ENCODE measurements at regions not wholly inside any gene's neighbourhood (a gene's known extent, or its start where the extent isn't known, plus 50 kb on each side); places are given as distances from the start of the nearest gene placed in this dataset.
A peak's percentile ranks its signal among the peaks of the same experiment; 100 is the strongest.

DNA sequence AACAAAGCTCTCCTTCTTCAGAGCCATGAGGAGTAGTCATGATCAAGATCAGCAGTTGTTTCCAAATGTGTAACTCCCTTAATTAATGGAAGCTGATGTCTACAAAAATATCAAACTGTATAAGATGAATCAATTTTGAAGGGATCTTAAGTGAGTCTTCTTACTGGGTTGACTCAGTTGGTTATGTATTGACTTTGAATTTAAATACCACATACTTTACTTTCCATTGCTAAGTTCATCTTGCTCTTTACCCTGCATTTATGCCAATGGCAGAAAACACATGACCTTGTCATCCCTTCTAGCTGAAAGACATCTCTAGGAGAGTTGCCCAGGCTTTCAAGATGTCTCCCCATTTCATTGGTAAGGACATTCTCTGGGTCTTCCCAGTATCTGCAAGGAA lies 123.2 kb upstream of the STMND1 start:
- DNase-seq (ENCODE audit: extremely low spot score) = no peak
- CTCF ChIA-PET = no interaction called here
- POLR2A ChIA-PET = interaction anchor here (1.0 kb wide), 1 partner anchor 217 kb away, joined by 3 read pairs; the partner anchor contains the start of gene ATXN1
- TF ChIP-seq SUZ12 (IDR thresholded peaks at IDR 0.05) = no peak
- no peak for TF ChIP-seq CTBP1 (IDR thresholded peaks at IDR 0.05; ENCODE audit: borderline replicate concordance)
- no peak for TF ChIP-seq BHLHE40 (IDR thresholded peaks at IDR 0.05; ENCODE audit: borderline replicate concordance)
- TF ChIP-seq ARNT (IDR thresholded peaks at IDR 0.05) = no peak
- TF ChIP-seq, protein P1, sequence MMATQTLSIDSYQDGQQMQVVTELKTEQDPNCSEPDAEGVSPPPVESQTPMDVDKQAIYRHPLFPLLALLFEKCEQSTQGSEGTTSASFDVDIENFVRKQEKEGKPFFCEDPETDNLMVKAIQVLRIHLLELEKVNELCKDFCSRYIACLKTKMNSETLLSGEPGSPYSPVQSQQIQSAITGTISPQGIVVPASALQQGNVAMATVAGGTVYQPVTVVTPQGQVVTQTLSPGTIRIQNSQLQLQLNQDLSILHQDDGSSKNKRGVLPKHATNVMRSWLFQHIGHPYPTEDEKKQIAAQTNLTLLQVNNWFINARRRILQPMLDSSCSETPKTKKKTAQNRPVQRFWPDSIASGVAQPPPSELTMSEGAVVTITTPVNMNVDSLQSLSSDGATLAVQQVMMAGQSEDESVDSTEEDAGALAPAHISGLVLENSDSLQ (IDR thresholded peaks at IDR 0.05) = no peak
- no peak for TF ChIP-seq ZNF384 (IDR thresholded peaks at IDR 0.05)
- TF ChIP-seq FOXM1 (IDR thresholded peaks at IDR 0.05; ENCODE audit: borderline replicate concordance) = no peak
- TF ChIP-seq L3MBTL2 (conservative IDR thresholded peaks at IDR 0.05) = no peak
- no peak for TF ChIP-seq ELF4 (IDR thresholded peaks at IDR 0.05)
- no peak for TF ChIP-seq FOXK2 (IDR thresholded peaks at IDR 0.05)
- TF ChIP-seq TARDBP (IDR thresholded peaks at IDR 0.05) = no peak
- TF ChIP-seq LEF1 (IDR thresholded peaks at IDR 0.05; ENCODE audit: borderline replicate concordance) = no peak
- TF ChIP-seq HDGF (IDR thresholded peaks at IDR 0.05; ENCODE audit: borderline replicate concordance) = no peak
- TF ChIP-seq SP1 (IDR thresholded peaks at IDR 0.05) = no peak
- no peak for TF ChIP-seq NFRKB (IDR thresholded peaks at IDR 0.05)

DNA sequence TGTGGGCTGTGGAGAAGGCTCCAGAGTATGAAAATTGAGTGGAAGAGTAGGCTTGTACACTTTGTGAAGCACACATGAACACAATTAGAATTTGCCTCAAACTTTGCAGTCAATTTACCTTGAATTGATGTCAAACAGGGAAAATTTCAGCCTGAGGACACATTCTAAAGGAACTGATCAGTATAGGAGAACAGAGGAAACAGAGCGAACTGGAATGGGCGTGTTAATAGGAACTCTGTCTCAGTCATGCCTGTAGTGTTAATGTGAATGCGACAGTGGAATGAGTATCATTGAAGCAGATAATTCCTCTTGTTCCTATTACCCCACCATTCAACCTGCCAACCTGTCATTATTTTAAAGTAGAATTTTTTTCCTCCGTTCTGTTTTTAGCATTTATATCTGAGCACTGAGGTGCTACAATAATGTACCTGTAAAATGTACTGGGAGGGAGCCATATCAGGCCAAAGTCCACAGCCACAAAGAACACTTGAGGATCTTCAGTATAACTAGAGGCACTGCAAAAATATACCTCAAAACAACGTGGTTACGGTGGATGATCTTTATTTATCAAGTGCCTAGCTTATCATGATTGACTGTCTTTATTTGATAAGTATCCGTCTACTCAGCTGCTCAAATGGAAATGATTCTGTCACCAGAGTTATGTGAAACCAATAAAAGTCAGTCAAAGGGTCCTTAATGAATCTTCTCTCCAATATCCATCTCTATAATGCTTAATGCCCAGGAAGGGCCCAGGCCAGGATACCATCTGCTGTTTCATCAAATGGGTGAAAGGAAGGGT lies 125.3 kb upstream of the STMND1 start:
- TF ChIP-seq BHLHE40 (IDR thresholded peaks at IDR 0.05; ENCODE audit: borderline replicate concordance) = no peak
- TF ChIP-seq ARNT (IDR thresholded peaks at IDR 0.05) = no peak
- TF ChIP-seq, protein P1 (IDR thresholded peaks at IDR 0.05) = peak; percentile 62; the same call in 1 of the 2 replicates
- no peak for DNase-seq (ENCODE audit: extremely low spot score)
- ChIA-PET CTCF (no interaction called here), POLR2A (no interaction called here)

DNA sequence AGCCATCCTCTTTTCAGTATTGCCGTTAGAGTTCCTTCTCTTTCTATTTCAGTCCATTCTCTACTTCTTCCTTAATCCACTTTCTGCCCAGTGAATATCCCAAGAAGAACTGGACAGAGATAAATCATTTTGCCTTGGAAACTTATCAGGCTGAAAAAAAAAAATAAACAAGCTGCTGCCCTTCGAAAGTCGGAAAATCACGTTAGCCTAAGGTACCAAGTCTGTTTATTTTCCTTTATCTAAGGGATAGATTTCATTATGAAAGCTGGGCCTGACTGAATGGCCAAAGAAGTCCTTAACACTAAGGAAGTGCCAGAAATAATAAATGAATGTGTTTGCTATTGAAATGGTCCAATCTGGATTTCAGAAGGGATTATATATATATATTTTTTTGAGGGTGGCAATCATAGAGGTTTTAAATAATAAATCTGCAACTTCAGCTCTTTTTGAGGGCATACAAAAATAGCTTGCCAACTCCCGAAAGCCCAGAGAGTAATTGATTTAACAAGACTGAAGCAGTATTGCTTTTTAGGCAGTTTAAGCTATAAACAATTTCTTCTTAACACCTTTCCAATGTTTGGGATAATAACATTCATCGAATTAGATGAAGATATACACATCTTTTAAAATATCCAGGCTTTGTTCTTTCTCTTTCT lies 127.0 kb upstream of the STMND1 start:
- POLR2A ChIA-PET = no interaction called here

DNA sequence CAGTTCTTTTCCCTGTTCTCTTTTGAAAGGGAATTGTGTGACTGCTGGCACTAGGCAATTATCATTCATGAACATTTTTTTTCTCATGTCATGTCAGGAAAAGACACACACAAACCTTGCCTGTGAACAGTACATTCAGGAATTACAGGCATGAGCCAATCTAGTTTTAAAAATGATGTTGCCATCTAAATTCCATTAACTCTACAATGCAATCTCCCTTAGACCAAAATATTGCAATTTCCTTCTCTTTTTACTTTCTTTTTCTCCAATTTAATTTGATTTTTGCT lies 127.5 kb upstream of the STMND1 start:
- ChIA-PET CTCF (interaction anchor here (1.2 to 1.6 kb wide), 3 partner anchors 8 to 202 kb away, joined by 3 to 6 read pairs (median 4); no protein-coding TSS in a partner anchor), POLR2A (no interaction called here)
- DNase-seq (ENCODE audit: extremely low spot score) = no peak
- TF ChIP-seq ELF4 (IDR thresholded peaks at IDR 0.05) (no peak), BHLHE40 (IDR thresholded peaks at IDR 0.05; ENCODE audit: borderline replicate concordance) (no peak), SP1 (IDR thresholded peaks at IDR 0.05) (no peak), NFRKB (IDR thresholded peaks at IDR 0.05) (no peak), SUZ12 (IDR thresholded peaks at IDR 0.05) (no peak), TARDBP (IDR thresholded peaks at IDR 0.05) (no peak), FOXK2 (IDR thresholded peaks at IDR 0.05) (no peak), FOXM1 (IDR thresholded peaks at IDR 0.05; ENCODE audit: borderline replicate concordance) (no peak), HDGF (IDR thresholded peaks at IDR 0.05; ENCODE audit: borderline replicate concordance) (no peak), LEF1 (IDR thresholded peaks at IDR 0.05; ENCODE audit: borderline replicate concordance) (no peak), CTBP1 (IDR thresholded peaks at IDR 0.05; ENCODE audit: borderline replicate concordance) (no peak), FOXA1 (IDR thresholded peaks at IDR 0.05) (no peak), ARNT (IDR thresholded peaks at IDR 0.05) (no peak), L3MBTL2 (conservative IDR thresholded peaks at IDR 0.05) (no peak)
- TF ChIP-seq, protein P1 (IDR thresholded peaks at IDR 0.05) = no peak

More for the DNA sequence above, 127.0 kb upstream of the STMND1 start:
- DNase-seq (ENCODE audit: extremely low spot score) = no peak
- TF ChIP-seq, protein P1 (IDR thresholded peaks at IDR 0.05) = 0 out of 2 replicates have a peak, but pooled peaks have one; percentile 17
- TF ChIP-seq FOXA1 (IDR thresholded peaks at IDR 0.05) = no peak
- CTCF ChIA-PET = interaction anchor here (0.6 to 1.6 kb wide), 4 partner anchors 8 to 506 kb away, joined by 3 to 6 read pairs (median 4); no protein-coding TSS in a partner anchor

DNA sequence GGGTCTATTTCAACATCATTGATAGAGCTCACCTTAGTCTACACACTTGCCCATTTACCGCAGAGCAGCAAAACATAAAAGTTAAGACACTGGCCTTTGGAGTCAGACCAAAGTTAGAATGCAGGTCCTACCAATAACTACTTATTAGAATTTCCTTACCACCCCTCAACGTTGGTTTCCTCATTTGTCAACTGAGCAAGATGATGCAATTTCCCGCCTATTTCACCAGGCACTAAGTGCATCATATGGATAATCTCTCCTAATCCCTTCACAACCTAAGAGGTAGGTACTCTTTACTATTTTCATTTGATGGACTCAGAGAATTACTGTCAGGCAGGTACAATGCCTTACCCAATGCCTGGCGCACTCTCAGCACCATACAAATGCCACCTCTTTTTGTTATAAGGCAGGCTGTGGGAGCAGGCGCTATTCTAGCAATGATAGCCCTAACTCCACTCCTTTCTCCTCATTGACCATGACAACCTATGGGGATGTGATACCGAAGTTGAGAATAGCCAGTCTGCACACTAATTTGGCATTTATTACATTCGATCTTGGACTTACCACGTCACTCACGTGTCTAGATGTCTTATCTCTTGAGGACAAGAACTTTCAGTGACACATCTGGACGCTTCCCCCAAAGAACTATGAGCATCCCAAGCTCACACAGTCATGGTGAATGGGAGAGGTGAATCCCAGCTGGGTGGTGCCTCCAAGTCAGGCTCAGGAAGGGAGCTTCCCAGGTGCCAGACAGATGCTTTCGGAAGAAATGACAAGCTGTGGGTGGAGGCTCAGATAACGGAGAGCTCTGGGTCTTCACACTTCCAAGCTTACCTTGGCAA lies 128.1 kb upstream of the STMND1 start:
- no peak for DNase-seq (ENCODE audit: extremely low spot score)
- no peak for TF ChIP-seq LEF1 (IDR thresholded peaks at IDR 0.05; ENCODE audit: borderline replicate concordance)
- no peak for TF ChIP-seq BHLHE40 (IDR thresholded peaks at IDR 0.05; ENCODE audit: borderline replicate concordance)
- TF ChIP-seq NFRKB (IDR thresholded peaks at IDR 0.05) = no peak
- no peak for TF ChIP-seq ARNT (IDR thresholded peaks at IDR 0.05)
- no peak for TF ChIP-seq FOXA1 (IDR thresholded peaks at IDR 0.05)
- no peak for TF ChIP-seq FOXK2 (IDR thresholded peaks at IDR 0.05)
- no peak for TF ChIP-seq SUZ12 (IDR thresholded peaks at IDR 0.05)
- TF ChIP-seq FOXM1 (IDR thresholded peaks at IDR 0.05; ENCODE audit: borderline replicate concordance) = no peak
- TF ChIP-seq L3MBTL2 (conservative IDR thresholded peaks at IDR 0.05) = no peak
- TF ChIP-seq HDGF (IDR thresholded peaks at IDR 0.05; ENCODE audit: borderline replicate concordance) = no peak
- TF ChIP-seq SP1 (IDR thresholded peaks at IDR 0.05) = no peak
- no peak for TF ChIP-seq ELF4 (IDR thresholded peaks at IDR 0.05)
- TF ChIP-seq TARDBP (IDR thresholded peaks at IDR 0.05) = no peak
- no peak for TF ChIP-seq ZNF384 (IDR thresholded peaks at IDR 0.05)
- TF ChIP-seq CTBP1 (IDR thresholded peaks at IDR 0.05; ENCODE audit: borderline replicate concordance) = no peak
- TF ChIP-seq, protein P1 (IDR thresholded peaks at IDR 0.05) = no peak
- ChIA-PET POLR2A (no interaction called here), CTCF (interaction anchor here (1.3 to 1.6 kb wide), 3 partner anchors 7 to 9 kb away, joined by 4 to 6 read pairs (median 6); no protein-coding TSS in a partner anchor)

Data from HEK293T (cell line).